NCI-H2227 (cell line): ENCODE measurements at regions not wholly inside any gene's neighbourhood (a gene's known extent, or its start where the extent isn't known, plus 50 kb on each side); places are given as distances from the start of the nearest gene placed in this dataset.

Experiments used
- DNase-seq: peaks from one replicate; lab custom pipeline; 2025; ENCODE audit not compliant: unreplicated experiment; lab: John Stamatoyannopoulos, UW

DNA sequence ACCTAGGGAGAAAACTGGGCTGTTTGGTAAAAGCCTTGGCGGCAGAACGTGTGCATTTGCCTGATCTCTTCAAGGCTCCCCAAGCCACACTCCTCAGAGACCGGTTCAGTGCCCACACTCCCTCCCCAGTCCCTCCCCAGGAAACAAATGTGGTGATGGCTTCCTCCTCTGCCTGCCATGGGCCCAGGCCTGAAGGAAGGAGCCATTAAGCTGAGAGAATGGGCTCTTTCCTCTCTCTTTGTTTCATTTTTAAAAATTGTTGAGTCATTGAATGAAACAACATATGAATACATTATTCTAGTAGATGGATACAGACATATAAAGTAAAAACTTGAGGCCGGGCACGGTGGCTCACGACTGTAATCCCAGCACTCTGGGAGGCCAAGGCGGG lies 50.6 kb upstream of the YWHAQ start:
- DNase-seq: no peak

- no peak for DNase-seq
Observed at GRCh38 chr2:9685637-9686036, 54.8 kb upstream of the YWHAQ start.

DNA sequence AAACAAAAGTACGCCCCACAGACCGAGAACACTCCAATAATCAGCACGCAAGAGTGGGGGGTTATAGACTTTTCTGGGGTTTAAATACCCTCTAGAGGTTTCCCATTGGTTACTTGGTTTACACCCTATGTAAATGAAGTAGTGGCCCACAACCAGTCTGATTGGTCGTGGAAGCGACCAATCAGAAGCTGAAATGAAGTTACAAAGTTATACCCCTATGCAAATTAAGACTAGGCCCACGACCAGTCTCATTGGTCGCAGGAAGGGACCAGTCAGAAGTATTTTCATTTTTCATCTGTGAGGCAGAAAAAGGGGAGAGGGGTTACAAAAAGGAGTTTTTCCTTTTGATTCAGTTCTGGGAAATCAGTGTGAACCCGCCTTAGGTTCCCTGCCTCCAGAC lies 55.3 kb upstream of the YWHAQ start:
- no peak for DNase-seq

GRCh38 chr2:9690252-9690651 lies 59.5 kb upstream of the YWHAQ start:
- no peak for DNase-seq

DNA sequence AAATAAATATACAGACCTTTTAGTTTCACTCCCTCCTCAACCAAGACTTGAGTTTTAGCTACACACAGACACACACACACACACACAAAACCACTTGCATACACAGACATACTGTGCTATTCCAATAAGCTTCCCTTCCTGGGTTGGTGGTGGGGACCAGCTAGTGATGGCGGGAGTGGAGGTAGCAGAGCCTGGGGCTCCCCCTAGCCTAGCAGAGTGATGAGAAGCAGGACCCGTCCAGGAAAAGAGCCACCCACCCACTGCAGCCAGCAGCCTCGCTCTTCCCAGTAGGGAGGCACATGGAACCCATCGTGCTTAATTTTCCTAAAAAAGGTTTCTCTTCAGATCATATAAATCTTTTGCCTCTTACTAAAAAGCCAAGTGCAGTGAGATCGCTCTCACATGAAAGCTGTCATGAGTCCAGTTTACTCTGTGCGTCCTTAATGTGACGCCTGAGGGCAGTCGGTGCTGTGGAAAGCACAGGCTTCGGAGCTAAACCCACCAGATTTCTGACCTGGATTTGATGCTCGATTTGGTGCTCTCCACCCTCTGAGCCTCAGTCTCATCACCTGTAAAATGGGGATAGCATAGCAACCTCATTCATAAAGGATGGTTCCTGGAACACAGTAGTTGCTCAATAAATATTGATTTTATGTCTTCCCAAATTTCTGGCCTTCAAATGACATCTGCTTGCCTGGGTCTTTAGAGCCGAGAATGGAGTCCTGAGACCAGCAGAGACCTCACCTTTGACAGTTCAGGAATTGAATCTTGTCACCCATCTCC lies 60.1 kb upstream of the YWHAQ start:
- DNase-seq: no peak

- no peak for DNase-seq
Observed at GRCh38 chr2:9692456-9693195, 61.8 kb upstream of the YWHAQ start.

DNA sequence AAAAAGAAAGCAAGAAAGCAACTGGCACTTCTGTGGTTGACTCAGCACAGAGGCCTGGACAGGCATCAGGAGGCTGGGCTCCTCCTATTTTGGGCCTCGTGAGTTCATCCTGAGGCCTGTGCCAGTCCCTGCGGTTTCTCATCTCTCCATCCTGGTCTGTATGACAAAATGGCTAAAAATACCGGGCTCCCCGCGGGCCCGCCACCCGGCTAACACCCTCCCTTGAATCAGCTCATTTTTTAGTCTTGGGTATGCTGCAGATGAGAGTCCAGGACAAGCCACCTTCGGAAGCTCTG lies 62.3 kb upstream of the YWHAQ start:
- no peak for DNase-seq

GRCh38 chr2:9693646-9694045 lies 62.8 kb upstream of the YWHAQ start:
- no peak for DNase-seq

DNA sequence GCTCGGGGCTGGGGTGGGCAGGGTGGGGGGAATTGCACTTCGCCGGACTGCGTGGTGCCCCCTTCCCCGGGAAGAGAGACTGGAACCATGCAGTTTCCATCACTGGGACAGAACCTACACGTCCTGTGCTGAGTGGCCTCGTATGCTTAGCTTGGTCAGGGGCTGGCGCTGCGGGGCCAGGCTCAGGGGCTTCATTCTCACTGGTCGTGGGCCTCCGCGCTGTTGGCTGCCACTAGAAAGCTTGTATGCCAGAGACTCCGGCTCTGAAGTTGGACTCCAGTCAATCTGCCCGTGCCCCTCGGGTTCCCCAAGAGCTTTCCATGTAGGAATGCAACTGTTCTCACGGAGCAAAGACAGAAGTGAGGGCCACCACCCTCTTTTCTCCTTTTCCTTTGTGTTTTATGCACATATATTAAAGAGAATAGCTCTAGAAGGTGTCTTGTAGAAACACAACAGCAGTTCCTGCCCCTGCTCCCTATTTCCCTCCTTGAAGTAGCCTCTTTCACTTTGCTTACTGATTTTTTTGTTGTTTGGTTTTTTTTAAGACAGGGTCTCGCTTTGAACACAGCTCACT lies 64.0 kb upstream of the YWHAQ start:
- no peak for DNase-seq

- DNase-seq: no peak
Observed at GRCh38 chr2:9695941-9696340, 65.1 kb upstream of the YWHAQ start.

- DNase-seq: no peak
Observed at GRCh38 chr2:9696731-9697130, 65.9 kb upstream of the YWHAQ start.

DNA sequence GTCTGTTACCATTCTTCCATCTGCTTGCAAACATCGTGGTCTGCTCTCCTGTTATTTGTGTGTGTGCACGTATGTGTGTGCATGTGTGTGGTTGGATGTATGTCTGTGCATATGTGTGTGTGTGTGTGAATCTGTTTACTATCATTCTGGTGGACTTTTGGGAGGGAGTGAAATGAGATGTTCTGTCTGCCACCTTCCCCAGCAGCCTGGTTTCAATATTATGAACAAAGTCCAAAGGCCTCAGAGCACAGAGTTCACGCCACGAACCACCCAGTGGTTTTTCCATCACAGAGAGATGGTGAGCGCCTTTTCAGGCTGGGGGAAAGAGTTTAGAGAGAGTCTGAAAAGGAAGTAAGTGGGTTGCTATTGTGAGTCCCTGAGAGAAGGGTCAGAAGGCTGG lies 67.1 kb upstream of the YWHAQ start:
- DNase-seq: no peak

- no peak for DNase-seq
Observed at GRCh38 chr2:9699139-9700108, 68.6 kb upstream of the YWHAQ start.

GRCh38 chr2:9700109-9700495 lies 69.3 kb upstream of the YWHAQ start:
- no peak for DNase-seq

DNA sequence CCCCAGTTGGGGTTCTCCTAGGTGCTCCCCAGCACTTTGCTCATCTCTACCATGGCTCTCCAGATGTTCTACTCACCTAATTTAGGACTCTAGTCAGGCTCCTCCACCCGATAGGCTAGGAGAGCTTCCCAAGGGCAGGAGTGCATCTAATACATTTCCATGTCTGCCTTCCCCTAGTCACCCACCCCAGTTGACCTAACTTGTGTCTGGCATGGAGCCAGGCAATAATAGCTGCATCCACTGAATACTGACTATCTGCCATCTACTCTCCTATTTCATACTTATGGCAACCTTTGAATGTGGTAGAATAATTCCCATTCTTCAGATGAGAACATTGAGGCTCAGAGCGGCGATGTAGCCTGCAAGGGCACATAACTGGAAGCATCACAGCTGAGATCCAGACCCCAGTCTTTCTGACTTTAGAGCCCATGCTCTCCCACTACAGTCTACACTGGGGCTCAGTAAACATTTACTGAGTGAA lies 71.8 kb upstream of the YWHAQ start:
- no peak for DNase-seq

- DNase-seq: no peak
Observed at GRCh38 chr2:9703085-9703678, 72.4 kb upstream of the YWHAQ start.

GRCh38 chr2:9703701-9704221 lies 73.0 kb upstream of the YWHAQ start:
- DNase-seq: no peak

DNA sequence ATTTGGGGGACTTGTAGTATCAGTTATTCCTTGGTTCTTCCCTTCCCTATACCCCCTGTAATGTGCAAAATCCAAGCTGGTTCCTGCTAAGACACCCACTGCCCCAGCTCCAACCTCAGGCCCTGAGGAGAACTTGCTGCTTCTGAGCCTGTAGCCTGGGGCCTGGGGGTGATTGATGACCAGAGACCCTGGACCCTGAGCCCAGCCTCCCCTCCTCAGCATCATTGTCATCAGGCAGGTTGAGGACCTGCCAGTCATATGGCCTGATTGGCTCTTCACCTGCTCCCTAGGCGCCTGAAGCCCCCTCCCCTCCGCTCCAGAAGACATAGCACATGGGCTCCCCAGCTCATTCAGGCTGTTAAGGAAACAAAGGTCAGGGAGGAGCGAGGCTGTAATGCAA lies 73.8 kb upstream of the YWHAQ start:
- DNase-seq: no peak

- DNase-seq: no peak
Observed at GRCh38 chr2:9705196-9705595, 74.4 kb upstream of the YWHAQ start.

- DNase-seq: no peak
Observed at GRCh38 chr2:9707008-9707407, 76.2 kb upstream of the YWHAQ start.
